Transverse colon (tissue), 3 donors: ENCODE measurements at regions not wholly inside any gene's neighbourhood (a gene's known extent, or its start where the extent isn't known, plus 50 kb on each side); places are given as distances from the start of the nearest gene placed in this dataset.

Source experiments
- EP300 ChIP-seq: sonication (generic); formaldehyde crosslinking; IDR thresholded peaks from one replicate; pipeline ENCODE4 v1.6.1; 2017; ENCODE audit warnings: antibody characterized with exemption, low read depth
- TF ChIP-seq, protein P1 (sequence below), 5 experiments: fragments of 200-600 bp in 3 of 5; fragments of 450-650 bp in 2 of 5; sonication (generic) in 3 of 5; IDR thresholded peaks; 1 replicate in 2 of 5; 2 replicates in 3 of 5; pipeline ENCODE4 v1.5.1; 2016 to 2017; ENCODE audit warnings: antibody characterized with exemption in 5 of 5, inconsistent platforms in 3 of 5, mild to moderate bottlenecking in 2 of 5, moderate library complexity in 1 of 5

DNA sequence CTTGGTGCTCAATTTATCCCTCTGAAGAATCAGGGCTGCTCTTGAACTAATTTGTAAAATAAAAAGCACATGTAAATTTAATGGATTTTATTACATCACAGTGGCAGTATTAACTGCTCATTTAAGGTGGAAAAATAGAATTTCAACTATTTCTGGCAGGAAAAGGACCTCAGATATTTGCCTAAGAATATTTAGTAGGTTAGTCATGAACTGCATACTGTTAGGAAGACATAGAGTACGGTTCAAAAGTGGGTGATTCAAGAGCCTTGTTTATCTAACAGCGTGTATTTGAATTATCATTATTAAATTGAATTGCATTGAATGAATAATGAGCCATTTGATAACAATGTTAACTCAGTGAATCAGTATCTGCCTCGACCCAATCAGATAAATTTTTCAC lies 248.8 kb upstream of the PBX1 start:
- no peak for TF ChIP-seq EP300
- TF ChIP-seq, protein P1, sequence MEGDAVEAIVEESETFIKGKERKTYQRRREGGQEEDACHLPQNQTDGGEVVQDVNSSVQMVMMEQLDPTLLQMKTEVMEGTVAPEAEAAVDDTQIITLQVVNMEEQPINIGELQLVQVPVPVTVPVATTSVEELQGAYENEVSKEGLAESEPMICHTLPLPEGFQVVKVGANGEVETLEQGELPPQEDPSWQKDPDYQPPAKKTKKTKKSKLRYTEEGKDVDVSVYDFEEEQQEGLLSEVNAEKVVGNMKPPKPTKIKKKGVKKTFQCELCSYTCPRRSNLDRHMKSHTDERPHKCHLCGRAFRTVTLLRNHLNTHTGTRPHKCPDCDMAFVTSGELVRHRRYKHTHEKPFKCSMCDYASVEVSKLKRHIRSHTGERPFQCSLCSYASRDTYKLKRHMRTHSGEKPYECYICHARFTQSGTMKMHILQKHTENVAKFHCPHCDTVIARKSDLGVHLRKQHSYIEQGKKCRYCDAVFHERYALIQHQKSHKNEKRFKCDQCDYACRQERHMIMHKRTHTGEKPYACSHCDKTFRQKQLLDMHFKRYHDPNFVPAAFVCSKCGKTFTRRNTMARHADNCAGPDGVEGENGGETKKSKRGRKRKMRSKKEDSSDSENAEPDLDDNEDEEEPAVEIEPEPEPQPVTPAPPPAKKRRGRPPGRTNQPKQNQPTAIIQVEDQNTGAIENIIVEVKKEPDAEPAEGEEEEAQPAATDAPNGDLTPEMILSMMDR (IDR thresholded peaks at IDR 0.05): no peak
